SKM-1 treated with dmso at 0.1 percent for 144 hours (cell line): ENCODE measurements at regions not wholly inside any gene's neighbourhood (a gene's known extent, or its start where the extent isn't known, plus 50 kb on each side); places are given as distances from the start of the nearest gene placed in this dataset.
"Not testable (repeated sequence)": the region's sequence is repeated elsewhere in the genome, so short reads cannot be mapped to it uniquely, and the experiment has no call there.

ENCODE experiments used
- DNase-seq: peaks from one replicate; lab custom pipeline; 2025; ENCODE audit not compliant: unreplicated experiment; lab: John Stamatoyannopoulos, UW

- no peak for DNase-seq
These were observed 293.0 kb downstream of the RDH14 start for GRCh38 chr2:18267501-18267900.

DNA sequence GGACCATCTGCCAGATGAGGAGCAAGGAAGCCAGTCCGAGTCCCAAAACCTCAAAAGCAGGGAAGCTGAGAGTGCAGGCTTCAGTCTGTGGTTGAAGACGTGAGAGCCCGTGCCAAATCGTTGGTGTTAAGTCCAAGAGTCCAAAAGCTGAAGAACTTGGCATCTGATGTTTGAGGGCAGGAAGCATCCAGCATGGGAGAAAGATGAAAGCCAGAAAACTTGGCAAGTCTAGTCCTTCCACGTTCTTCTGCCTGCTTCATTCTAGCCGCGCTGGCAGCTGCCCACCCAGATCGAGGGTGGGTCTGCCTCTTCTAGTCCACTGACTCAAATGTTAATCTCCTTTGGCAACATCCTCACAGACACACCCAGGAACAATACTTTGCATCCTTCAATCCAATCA is 293.8 kb downstream of the RDH14 start:
- not testable (repeated sequence) for DNase-seq

DNA sequence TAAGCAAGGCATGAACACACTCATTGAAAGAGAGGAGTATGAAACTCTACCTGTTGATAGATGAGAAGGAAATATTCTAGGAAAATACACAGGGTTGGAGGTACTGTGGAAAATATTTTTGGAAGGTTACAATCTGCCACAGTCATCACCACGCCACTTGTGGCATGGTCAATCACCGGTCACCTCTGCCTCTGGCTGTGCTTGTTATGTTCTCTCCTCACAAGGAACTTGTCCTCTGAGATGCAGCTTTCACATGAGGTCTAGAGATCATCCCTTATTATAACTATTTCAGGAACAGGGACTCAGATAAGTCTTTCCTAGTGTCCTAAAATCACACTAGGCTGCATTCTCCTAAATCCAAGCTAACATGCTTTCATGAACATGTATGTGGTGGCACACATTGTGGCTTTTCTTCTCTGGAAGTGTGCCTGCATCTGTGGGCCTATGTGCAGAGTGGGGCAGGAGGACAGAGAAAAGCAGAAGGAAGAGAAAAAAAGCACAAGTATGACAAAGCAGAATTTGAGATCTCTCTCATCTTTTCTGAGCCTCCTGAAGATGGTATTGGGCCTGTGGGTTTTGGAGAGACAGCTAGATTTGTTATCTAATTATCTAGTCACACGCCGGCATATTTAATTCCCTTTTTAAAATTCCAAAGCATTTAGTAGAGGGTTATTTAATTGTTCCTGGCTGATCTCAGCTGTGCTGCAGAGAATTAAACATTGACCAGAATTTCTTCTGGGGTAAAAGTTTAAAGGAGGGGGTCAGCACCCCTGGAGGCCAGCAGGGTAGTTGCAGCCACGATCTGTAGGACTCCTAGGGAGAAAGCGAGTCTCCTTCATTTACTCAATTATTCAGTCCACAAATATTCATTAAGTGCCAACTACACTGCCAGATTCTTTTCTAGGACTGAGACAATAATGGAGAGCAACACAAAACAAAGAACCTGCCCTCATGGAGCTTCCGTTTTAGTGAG is 294.6 kb downstream of the RDH14 start:
- DNase-seq, result no peak

- no peak for DNase-seq
These were observed 297.9 kb downstream of the RDH14 start for GRCh38 chr2:18262601-18263000.

- DNase-seq, result no peak
These were observed 306.7 kb downstream of the RDH14 start for GRCh38 chr2:18253686-18254197.

- no peak for DNase-seq
These were observed 309.0 kb downstream of the RDH14 start for GRCh38 chr2:18251486-18251885.

DNA sequence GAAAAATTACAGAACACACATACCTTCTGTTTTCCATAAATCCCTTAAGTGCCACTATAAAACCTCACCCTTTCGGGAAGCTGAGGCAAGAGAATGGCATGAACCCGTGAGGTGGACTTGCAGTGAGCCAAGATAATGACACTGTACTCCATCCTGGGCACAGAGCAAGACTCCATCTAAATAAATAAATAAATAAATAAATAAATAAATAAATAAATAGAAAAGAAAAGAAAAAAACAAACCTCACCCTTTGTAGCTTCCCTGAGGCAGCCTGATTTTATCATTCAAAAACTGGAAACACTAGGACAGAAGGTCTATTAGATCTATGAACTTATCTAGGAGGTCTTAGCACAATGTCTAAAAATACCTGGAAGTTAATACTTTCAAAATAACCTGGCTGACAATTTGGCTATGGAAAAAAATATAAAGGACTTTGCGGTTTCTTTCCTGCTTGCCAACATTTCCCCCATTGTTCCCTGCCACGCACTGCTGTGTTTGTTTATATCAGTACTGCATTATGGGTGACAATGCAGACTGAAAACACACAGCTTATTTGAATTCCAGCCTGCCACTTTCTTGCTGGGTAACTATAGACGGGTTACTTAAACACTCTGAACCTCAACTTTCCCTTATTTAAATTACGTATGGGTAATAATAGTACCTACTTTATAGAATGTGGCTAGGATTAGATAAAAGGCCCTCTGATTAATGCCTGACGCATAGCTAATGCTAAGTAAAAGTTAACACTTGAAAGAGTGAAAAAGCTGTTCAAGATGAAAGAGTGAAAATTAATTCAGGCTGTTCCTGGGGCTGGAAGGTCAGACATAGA is 313.0 kb downstream of the RDH14 start:
- no peak for DNase-seq

GRCh38 chr2:18245375-18245774 is 315.1 kb downstream of the RDH14 start:
- DNase-seq, result no peak

DNA sequence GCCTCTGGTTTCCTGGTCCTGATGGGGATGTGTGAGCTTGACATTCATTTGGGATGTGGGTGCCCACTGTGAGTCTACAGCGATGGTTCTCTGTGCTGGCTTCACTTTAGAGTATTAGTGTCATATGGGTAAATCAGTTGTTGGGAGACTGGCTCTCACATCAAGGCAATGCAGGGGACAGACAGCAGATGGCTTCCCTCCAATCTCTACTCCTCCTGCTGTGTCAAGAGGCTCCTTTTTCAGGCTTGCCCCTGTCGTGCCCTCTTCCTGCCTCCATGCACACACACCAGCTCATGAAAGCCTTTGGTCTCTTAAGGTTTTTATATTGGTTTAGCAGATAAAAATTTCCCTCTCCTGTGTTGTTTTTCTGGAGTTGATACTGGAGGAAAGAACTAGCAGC is 315.6 kb downstream of the RDH14 start:
- no peak for DNase-seq

DNA sequence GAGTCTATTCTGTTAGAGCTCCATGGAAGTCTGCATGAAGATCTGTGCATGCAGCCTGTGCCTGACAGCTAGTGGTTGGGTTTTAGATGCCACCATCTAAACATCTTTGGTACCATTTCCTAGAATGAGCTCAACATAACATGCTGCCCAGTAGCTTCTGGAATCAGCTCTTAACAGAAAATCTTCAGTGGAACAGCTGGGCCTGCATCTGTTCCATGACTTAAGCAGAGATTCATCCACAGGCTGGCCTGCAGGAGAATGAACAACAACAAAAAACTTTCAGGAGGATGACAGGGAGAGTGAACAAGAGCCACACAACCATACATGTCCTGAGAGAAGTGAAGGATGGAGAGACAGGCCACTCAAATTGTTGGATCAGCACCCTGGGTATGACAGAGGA is 316.6 kb downstream of the RDH14 start:
- DNase-seq, result no peak

- DNase-seq, result no peak
These were observed 317.7 kb downstream of the RDH14 start for GRCh38 chr2:18242716-18243115.

DNA sequence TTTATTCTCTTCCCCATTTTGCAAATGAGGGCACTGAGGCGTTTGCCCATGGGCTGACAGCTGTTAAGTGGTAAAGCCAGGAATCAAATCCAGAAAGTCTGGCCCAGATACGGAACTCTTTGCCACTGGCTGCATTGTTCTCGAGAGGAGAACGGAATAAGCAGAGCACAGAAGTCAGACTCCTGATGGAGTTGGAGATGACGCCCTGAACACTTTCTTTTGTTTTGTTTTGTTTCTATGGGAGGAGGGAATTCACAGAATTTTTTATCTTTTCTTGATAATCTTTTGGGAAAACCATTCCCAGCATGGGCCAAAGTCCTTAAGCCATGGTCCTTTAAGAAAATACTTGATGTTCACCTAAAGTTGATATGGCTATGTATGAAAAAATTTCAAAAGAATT is 322.2 kb downstream of the RDH14 start:
- no peak for DNase-seq

DNA sequence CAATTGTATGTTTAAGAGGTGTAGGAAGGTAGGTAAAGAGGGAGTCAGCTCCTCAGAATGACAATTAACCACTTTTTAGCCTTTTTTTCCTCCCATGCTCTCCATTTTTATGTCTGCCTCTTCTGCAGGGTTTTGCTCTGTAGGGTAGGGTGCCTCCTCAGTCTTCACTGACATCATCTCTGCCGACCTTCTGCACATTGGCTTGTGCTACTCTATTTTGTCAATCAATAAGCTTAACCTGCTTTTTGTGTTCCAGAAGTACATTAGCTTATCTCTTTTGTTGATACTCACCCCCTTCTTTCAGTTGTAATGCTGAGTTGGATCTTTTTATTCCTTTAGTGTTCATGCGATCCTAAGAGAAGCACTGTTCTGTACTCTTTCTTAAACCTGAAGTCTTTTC is 323.2 kb downstream of the RDH14 start:
- no peak for DNase-seq

- no peak for DNase-seq
These were observed 327.6 kb downstream of the RDH14 start for GRCh38 chr2:18232731-18233438.

GRCh38 chr2:18230668-18231067 is 329.8 kb downstream of the RDH14 start:
- DNase-seq, result no peak

GRCh38 chr2:18219676-18220075 is 340.8 kb downstream of the RDH14 start:
- no peak for DNase-seq

DNA sequence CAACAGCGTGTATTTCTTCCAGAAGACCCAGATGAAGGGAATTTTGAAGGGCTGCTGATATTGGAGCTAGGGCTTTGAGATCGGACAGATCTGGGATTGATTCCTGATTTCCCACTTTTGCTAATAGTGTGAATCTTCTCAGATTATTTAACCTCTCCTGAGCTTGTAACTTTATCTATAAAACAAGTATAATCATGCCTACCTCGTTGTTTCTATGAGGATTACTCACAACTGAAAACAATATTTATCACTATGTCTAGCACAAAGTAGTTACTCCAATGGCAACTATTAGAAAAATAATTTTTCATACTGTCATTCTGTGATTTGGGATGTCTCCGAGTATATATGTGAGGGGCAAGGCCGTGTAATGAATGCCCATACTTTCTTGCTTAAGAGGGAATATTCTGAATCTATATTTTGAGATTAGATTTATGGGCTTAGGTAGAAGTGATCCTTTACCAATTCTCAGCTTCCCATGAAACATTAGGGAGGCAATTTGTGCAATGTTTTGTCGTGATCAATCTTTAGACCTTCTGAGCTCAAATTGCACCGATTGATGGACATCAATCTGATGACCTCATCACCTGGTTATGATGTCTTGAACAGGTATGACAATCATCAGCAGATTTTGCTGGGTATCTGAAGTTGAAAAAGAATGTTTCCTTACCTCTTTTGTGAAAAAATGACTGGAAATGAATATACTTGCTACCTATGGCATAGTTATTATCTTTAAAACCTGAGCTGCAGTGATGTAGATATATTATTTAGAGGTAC is 339.9 kb downstream of the KCNS3 start:
- no peak for DNase-seq

- no peak for DNase-seq
These were observed 336.5 kb downstream of the KCNS3 start for GRCh38 chr2:18214936-18215335.

GRCh38 chr2:18213986-18214385 is 335.5 kb downstream of the KCNS3 start:
- DNase-seq, result no peak

- no peak for DNase-seq
These were observed 331.6 kb downstream of the KCNS3 start for GRCh38 chr2:18209934-18210639.
